SU-DHL-6 (cell line): ENCODE measurements at regions not wholly inside any gene's neighbourhood (a gene's known extent, or its start where the extent isn't known, plus 50 kb on each side); places are given as distances from the start of the nearest gene placed in this dataset.

Experiments used
- EZH2phosphoT487 ChIP-seq: fragments of 200-600 bp; sonication (generic), shearing (Covaris generic); conservative IDR thresholded peaks from 2 replicates; pipeline ENCODE4 v1.6.1; 2018; ENCODE audit warnings: mild to moderate bottlenecking, antibody characterized with exemption, low read length, moderate library complexity, mixed read lengths
- TF ChIP-seq, protein P1 (sequence below): fragments of 200-600 bp; sonication (generic); IDR thresholded peaks from one replicate; pipeline ENCODE4 v1.5.1; 2017; ENCODE audit warnings: antibody characterized with exemption, mild to moderate bottlenecking, low read length, moderate library complexity; ENCODE audit not compliant: insufficient read depth, poor library complexity, severe bottlenecking

GRCh38 chr2:18988631-18989232 lies 369.7 kb downstream of the OSR1 start:
- TF ChIP-seq, protein P1, sequence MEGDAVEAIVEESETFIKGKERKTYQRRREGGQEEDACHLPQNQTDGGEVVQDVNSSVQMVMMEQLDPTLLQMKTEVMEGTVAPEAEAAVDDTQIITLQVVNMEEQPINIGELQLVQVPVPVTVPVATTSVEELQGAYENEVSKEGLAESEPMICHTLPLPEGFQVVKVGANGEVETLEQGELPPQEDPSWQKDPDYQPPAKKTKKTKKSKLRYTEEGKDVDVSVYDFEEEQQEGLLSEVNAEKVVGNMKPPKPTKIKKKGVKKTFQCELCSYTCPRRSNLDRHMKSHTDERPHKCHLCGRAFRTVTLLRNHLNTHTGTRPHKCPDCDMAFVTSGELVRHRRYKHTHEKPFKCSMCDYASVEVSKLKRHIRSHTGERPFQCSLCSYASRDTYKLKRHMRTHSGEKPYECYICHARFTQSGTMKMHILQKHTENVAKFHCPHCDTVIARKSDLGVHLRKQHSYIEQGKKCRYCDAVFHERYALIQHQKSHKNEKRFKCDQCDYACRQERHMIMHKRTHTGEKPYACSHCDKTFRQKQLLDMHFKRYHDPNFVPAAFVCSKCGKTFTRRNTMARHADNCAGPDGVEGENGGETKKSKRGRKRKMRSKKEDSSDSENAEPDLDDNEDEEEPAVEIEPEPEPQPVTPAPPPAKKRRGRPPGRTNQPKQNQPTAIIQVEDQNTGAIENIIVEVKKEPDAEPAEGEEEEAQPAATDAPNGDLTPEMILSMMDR: no peak
- TF ChIP-seq EZH2phosphoT487: no peak
